ENCODE measurements at regions not wholly inside any gene's neighbourhood (a gene's known extent, or its start where the extent isn't known, plus 50 kb on each side); places are given as distances from the start of the nearest gene placed in this dataset.

- no peak overlapping the region for H3K4me3 ChIP-seq (ENCODE audit: control insufficient read depth, low read depth, low read length)
- TF ChIP-seq CTCF (IDR thresholded peaks at IDR 0.05; ENCODE audit: control insufficient read depth, insufficient read depth, low read depth, low read length, missing control alignments) = no peak
- DNase-seq (ENCODE audit: low read depth) = no peak
These were observed 51.5 kb upstream of the GPRIN3 start for GRCh38 chr4:89358935-89359638.

- no peak for TF ChIP-seq CTCF (IDR thresholded peaks at IDR 0.05; ENCODE audit: control insufficient read depth, insufficient read depth, low read depth, low read length, missing control alignments)
- H3K4me3 ChIP-seq (ENCODE audit: control insufficient read depth, low read depth, low read length) = no peak overlapping the region
- DNase-seq (ENCODE audit: low read depth) = no peak
These were observed 50.2 kb upstream of the GPRIN3 start for GRCh38 chr4:89357787-89358186.
